Astrocyte (in vitro differentiated cells and primary cell): ENCODE measurements at regions not wholly inside any gene's neighbourhood (a gene's known extent, or its start where the extent isn't known, plus 50 kb on each side); places are given as distances from the start of the nearest gene placed in this dataset.
"Not testable (repeated sequence)": the region's sequence is repeated elsewhere in the genome, so short reads cannot be mapped to it uniquely, and the experiment has no call there.

ENCODE experiments used
- DNase-seq: peaks from one replicate; pipeline ENCODE4 v3.0.0-alpha.2; 2010; ENCODE audit warnings: low read depth
- FAIRE-seq: peaks from 2 replicates; lab custom pipeline; 2011; peaks lifted over from hg19 to GRCh38; lab: Jason Lieb, UNC
- H2AFZ ChIP-seq: 2 replicates; pipeline ENCODE4 v1.6.0; 2012; ENCODE audit warnings: low read depth, low read length, inconsistent platforms
- H3K27ac ChIP-seq: 2 replicates; pipeline ENCODE4 v1.5.1; 2011; ENCODE audit warnings: low read depth, low read length, inconsistent platforms
- H3K27me3 ChIP-seq: 2 replicates; pipeline ENCODE4 v1.6.0; 2011; ENCODE audit warnings: low read length, inconsistent platforms; ENCODE audit not compliant: insufficient read depth
- H3K36me3 ChIP-seq: 2 replicates; pipeline ENCODE4 v1.5.1; 2011; ENCODE audit warnings: low read length, inconsistent platforms; ENCODE audit not compliant: insufficient read depth
- H3K4me1 ChIP-seq: 2 replicates; pipeline ENCODE4 v1.5.1; 2011; ENCODE audit warnings: low read length, inconsistent platforms; ENCODE audit not compliant: insufficient read depth
- H3K4me2 ChIP-seq: 2 replicates; pipeline ENCODE4 v1.6.0; 2012; ENCODE audit warnings: low read length, inconsistent platforms
- H3K4me3 ChIP-seq: 2 replicates; pipeline ENCODE4 v1.5.1; 2011; ENCODE audit warnings: low read depth, mild to moderate bottlenecking, low read length, inconsistent platforms; ENCODE audit not compliant: insufficient read depth
- H3K79me2 ChIP-seq: 2 replicates; pipeline ENCODE4 v1.6.0; 2012; ENCODE audit warnings: mild to moderate bottlenecking, low read length, inconsistent platforms; ENCODE audit not compliant: insufficient read depth
- H3K9ac ChIP-seq: 2 replicates; pipeline ENCODE4 v1.6.0; 2012; ENCODE audit warnings: mild to moderate bottlenecking, low read length, inconsistent platforms
- H3K9me3 ChIP-seq: 2 replicates; pipeline ENCODE4 v1.5.1; 2012; ENCODE audit warnings: low read depth, mild to moderate bottlenecking, low read length, inconsistent platforms; ENCODE audit not compliant: insufficient read depth
- H4K20me1 ChIP-seq: 2 replicates; pipeline ENCODE4 v1.6.0; 2012; ENCODE audit warnings: low read length, inconsistent platforms; ENCODE audit not compliant: insufficient read depth
- H3K27ac Mint-ChIP-seq: one replicate; pipeline ENCODE4 v1.8.0; 2021; ENCODE audit warnings: mild to moderate bottlenecking, mixed read lengths; ENCODE audit not compliant: unreplicated experiment
- H3K27me3 Mint-ChIP-seq: one replicate; pipeline ENCODE4 v1.8.0; 2021; ENCODE audit warnings: low read depth, mixed read lengths; ENCODE audit not compliant: unreplicated experiment
- H3K36me3 Mint-ChIP-seq: one replicate; pipeline ENCODE4 v1.8.0; 2021; ENCODE audit warnings: low read depth, mixed read lengths; ENCODE audit not compliant: unreplicated experiment
- H3K4me1 Mint-ChIP-seq: one replicate; pipeline ENCODE4 v1.8.0; 2021; ENCODE audit warnings: low read depth, mixed read lengths; ENCODE audit not compliant: unreplicated experiment
- H3K4me3 Mint-ChIP-seq: one replicate; pipeline ENCODE4 v1.8.0; 2021; ENCODE audit warnings: mild to moderate bottlenecking, moderate library complexity, mixed read lengths; ENCODE audit not compliant: unreplicated experiment
- H3K9me3 Mint-ChIP-seq: one replicate; pipeline ENCODE4 v1.8.0; 2021; ENCODE audit warnings: mild to moderate bottlenecking, mixed read lengths; ENCODE audit not compliant: unreplicated experiment
- EZH2 ChIP-seq: IDR thresholded peaks from 2 replicates; pipeline ENCODE4 v1.6.1; 2012; ENCODE audit warnings: mild to moderate bottlenecking, low read length, inconsistent platforms; ENCODE audit not compliant: insufficient read depth
- TF ChIP-seq, protein P1 (sequence below): IDR thresholded peaks from 2 replicates; pipeline ENCODE4 v1.5.1; 2011; ENCODE audit warnings: low read depth, mild to moderate bottlenecking, inconsistent platforms, low read length, moderate library complexity; ENCODE audit not compliant: insufficient read depth

DNA sequence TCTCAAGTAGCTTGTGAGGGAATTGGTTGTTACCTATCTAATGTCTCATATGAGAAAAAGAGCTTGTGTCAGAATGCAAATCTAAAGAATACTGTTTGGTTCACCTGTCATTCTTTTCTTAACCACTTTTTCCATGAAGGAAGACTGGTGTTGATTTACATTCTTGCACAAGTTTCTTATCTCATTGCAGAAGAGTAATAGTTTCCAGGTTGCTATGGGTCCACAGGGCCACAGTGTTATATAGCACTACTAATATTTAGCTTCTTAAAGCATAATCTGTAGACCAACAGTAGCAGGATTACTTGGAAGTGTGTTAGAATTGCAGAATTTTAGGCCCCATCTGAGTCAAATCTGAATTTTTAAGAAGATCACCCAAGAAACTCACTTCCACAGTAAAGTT lies 697.5 kb downstream of the GBE1 start:
- Mint-ChIP-seq H3K27me3 (no peaks in the 10 kb centered on the region), H3K9me3 (peaks cover 10% of the 10 kb centered on the region), H3K4me1 (no peaks in the 10 kb centered on the region), H3K4me3 (no peak overlapping the region), H3K27ac (no peak overlapping the region), H3K36me3 (no peaks in the 10 kb centered on the region)
- Histone ChIP-seq H3K4me3 (no peak overlapping the region), H3K27me3 (no peaks in the 10 kb centered on the region), H3K4me1 (no peaks in the 10 kb centered on the region), H3K9me3 (no peaks in the 10 kb centered on the region), H3K27ac (no peak overlapping the region), H2AFZ (no peak overlapping the region), H3K36me3 (no peaks in the 10 kb centered on the region), H4K20me1 (no peaks in the 10 kb centered on the region), H3K4me2 (no peak overlapping the region), H3K9ac (no peak overlapping the region), H3K79me2 (no peaks in the 10 kb centered on the region)
- FAIRE-seq (no peak), DNase-seq (no peak)
- TF ChIP-seq, protein P1, sequence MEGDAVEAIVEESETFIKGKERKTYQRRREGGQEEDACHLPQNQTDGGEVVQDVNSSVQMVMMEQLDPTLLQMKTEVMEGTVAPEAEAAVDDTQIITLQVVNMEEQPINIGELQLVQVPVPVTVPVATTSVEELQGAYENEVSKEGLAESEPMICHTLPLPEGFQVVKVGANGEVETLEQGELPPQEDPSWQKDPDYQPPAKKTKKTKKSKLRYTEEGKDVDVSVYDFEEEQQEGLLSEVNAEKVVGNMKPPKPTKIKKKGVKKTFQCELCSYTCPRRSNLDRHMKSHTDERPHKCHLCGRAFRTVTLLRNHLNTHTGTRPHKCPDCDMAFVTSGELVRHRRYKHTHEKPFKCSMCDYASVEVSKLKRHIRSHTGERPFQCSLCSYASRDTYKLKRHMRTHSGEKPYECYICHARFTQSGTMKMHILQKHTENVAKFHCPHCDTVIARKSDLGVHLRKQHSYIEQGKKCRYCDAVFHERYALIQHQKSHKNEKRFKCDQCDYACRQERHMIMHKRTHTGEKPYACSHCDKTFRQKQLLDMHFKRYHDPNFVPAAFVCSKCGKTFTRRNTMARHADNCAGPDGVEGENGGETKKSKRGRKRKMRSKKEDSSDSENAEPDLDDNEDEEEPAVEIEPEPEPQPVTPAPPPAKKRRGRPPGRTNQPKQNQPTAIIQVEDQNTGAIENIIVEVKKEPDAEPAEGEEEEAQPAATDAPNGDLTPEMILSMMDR, result no peak
- TF ChIP-seq EZH2, result no peak

DNA sequence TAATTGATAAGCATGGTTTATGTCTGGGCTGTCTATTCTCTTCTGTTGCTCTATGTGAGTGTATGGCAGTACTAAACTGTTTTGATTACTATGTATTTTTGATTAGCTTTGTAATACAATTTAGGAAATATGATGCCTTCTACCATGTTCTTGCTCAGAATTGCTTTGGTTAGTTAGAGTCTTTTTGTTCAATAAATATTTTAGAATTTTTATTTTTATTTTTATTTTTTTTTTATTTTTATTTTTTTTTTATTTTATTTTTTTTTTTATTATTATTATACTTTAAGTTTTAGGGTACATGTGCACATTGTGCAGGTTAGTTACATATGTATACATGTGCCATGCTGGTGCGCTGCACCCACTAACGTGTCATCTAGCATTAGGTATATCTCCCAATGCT lies 710.3 kb downstream of the GBE1 start:
- H3K36me3 Mint-ChIP-seq, H3K9me3 ChIP-seq, H4K20me1 ChIP-seq, H3K27ac ChIP-seq, H3K9me3 Mint-ChIP-seq, H3K27ac Mint-ChIP-seq, H3K4me3 Mint-ChIP-seq, H3K27me3 Mint-ChIP-seq, H3K4me1 ChIP-seq, H3K27me3 ChIP-seq, FAIRE-seq, H3K9ac ChIP-seq, H3K36me3 ChIP-seq, DNase-seq, H3K79me2 ChIP-seq, H3K4me1 Mint-ChIP-seq, H3K4me2 ChIP-seq, H2AFZ ChIP-seq, H3K4me3 ChIP-seq: not testable (repeated sequence)

DNA sequence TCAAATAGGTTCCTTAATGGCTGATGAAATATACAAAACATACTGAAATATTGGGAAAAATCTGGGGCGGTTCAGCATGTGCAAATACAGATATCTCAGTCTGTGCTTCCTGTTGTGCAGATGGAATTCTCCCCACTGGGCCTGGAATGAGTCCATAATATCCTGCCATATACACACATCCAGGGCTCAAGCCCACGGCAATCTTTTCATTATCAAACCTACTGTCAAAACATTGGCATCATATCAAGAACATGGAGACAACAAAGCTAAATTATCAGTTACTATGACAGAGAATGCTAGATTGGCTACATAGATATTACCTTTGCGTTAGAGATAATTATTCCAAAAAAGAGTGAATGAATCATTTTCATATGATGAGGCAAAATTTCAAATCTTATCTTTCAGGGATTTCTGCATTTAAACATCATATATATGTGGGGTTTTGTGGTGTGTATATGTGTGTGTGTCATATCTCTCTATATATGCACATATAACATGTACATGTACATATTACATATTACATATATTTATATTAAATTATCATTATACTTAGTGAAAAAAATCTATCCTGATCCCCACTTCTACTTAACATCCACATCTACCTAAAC lies 713.3 kb downstream of the GBE1 start:
- no peak for FAIRE-seq
- H3K9me3 Mint-ChIP-seq, result no peaks in the 10 kb centered on the region

More for the DNA sequence above, 713.3 kb downstream of the GBE1 start:
- H3K4me1 ChIP-seq, result no peaks in the 10 kb centered on the region
- no peak overlapping the region for H3K4me2 ChIP-seq
- DNase-seq, result no peak
- H2AFZ ChIP-seq, result no peak overlapping the region
- H3K27ac Mint-ChIP-seq, result no peak overlapping the region
- H3K4me3 ChIP-seq, result no peak overlapping the region
- H3K27me3 ChIP-seq, result no peaks in the 10 kb centered on the region
- H3K79me2 ChIP-seq, result no peaks in the 10 kb centered on the region
- no peaks in the 10 kb centered on the region for H3K9me3 ChIP-seq
- no peak overlapping the region for H3K4me3 Mint-ChIP-seq
- H3K27ac ChIP-seq, result no peak overlapping the region
- no peaks in the 10 kb centered on the region for H4K20me1 ChIP-seq
- no peaks in the 10 kb centered on the region for H3K36me3 Mint-ChIP-seq
- TF ChIP-seq EZH2, result no peak
- TF ChIP-seq, protein P1, result no peak
- H3K4me1 Mint-ChIP-seq, result peaks cover 11% of the 10 kb centered on the region
- no peak overlapping the region for H3K9ac ChIP-seq
- H3K27me3 Mint-ChIP-seq, result no peaks in the 10 kb centered on the region
- no peaks in the 10 kb centered on the region for H3K36me3 ChIP-seq
